ENCODE measurements at regions not wholly inside any gene's neighbourhood (a gene's known extent, or its start where the extent isn't known, plus 50 kb on each side); places are given as distances from the start of the nearest gene placed in this dataset.
"Not testable (repeated sequence)": the region's sequence is repeated elsewhere in the genome, so short reads cannot be mapped to it uniquely, and the experiment has no call there.

DNA sequence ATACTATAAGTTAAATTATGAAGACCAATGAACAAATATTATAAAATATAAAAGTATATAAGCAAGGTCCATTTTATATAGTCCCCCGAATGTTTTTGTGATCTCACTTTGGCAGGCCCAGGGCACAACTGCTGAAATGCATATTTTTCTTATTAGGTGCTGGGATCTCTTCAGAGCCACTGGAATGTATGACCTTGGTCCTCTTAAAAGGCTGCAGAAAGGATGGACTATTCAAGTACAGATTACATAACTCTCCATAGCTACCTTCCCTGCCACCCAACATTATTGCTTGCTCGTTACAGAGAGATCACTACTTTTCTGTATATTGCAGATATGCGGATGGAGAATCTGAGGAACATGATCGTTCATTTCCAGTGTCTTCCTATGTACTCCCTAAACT is 925.6 kb upstream of the CELF4 start:
- Histone ChIP-seq H3K9ac (replicated peaks; ENCODE audit: extremely low read depth, insufficient read depth, low read length) (no peak overlapping the region), H3K27ac (ENCODE audit: insufficient read depth, low read depth, low read length) (no peak overlapping the region), H3K4me1 (ENCODE audit: control insufficient read depth, extremely low read depth, insufficient read depth, low read length) (no peaks in the 10 kb centered on the region), H3K9me1 (replicated peaks; ENCODE audit: control insufficient read depth, extremely low read depth, insufficient read depth, low read length) (no peaks in the 10 kb centered on the region), H3K4me3 (replicated peaks in 1 of 3; ENCODE audit: insufficient read depth in 1 of 3, low read depth in 1 of 3, low read length in 3 of 3) (no peak overlapping the region), H3K36me3 (ENCODE audit: control insufficient read depth in 2 of 2, extremely low read depth in 1 of 2, insufficient read depth in 2 of 2, low read length in 2 of 2) (no peaks in the 10 kb centered on the region), H3K4me2 (ENCODE audit: insufficient read depth, low read length) (no peak overlapping the region), H3K27me3 (ENCODE audit: control insufficient read depth in 2 of 2, insufficient read depth in 2 of 2, low read length in 2 of 2) (no peaks in the 10 kb centered on the region), H3K79me2 (ENCODE audit: control insufficient read depth, insufficient read depth, low read length) (no peaks in the 10 kb centered on the region), H3K9me3 (replicated peaks; ENCODE audit: control insufficient read depth, insufficient read depth, low read length) (peaks cover 2% of the 10 kb centered on the region), H4K20me1 (replicated peaks; ENCODE audit: control insufficient read depth, extremely low read depth, insufficient read depth, low read length) (no peaks in the 10 kb centered on the region), H2AFZ (ENCODE audit: low read depth, low read length) (no peak overlapping the region)
- intact Hi-C loops (cut with micrococcal nuclease) (no loop called here), dilution Hi-C loops (cut with MboI; ENCODE audit: extremely low pct_ligation_motif_present, low sequenced_read_pairs) (no loop called here)
- BruUV-seq (replicated peaks): no TSS peak
- ChIA-PET CTCF (no interaction called here), POLR2A (no interaction called here)
- no peak for DNase-seq (ENCODE audit: low read depth, low spot score)
- no peak for TF ChIP-seq POLR2A (IDR thresholded peaks at IDR 0.05; ENCODE audit: low read depth, low read length)
- no peak for TF ChIP-seq GATA2 (IDR thresholded peaks at IDR 0.05; ENCODE audit: insufficient read depth, insufficient read length, low read depth, low read length)
- no peak for TF ChIP-seq FOS (IDR thresholded peaks at IDR 0.05; ENCODE audit: borderline replicate concordance, insufficient read depth, low read length)
- no peak for TF ChIP-seq POLR2AphosphoS5 (IDR thresholded peaks at IDR 0.05; ENCODE audit: insufficient read depth, low read depth, low read length)
- TF ChIP-seq JUN (IDR thresholded peaks at IDR 0.05; ENCODE audit: borderline replicate concordance, insufficient read depth, insufficient read length, low read depth): no peak
- no peak for TF ChIP-seq EZH2 (IDR thresholded peaks at IDR 0.05; ENCODE audit: borderline replicate concordance, low read depth, low read length, severe bottlenecking)
- TF ChIP-seq MYC (IDR thresholded peaks at IDR 0.05; ENCODE audit: low read depth, low read length): no peak
- TF ChIP-seq, protein P1, sequence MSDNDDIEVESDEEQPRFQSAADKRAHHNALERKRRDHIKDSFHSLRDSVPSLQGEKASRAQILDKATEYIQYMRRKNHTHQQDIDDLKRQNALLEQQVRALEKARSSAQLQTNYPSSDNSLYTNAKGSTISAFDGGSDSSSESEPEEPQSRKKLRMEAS (IDR thresholded peaks at IDR 0.05; ENCODE audit: insufficient read depth, insufficient read length): no peak
- TF ChIP-seq, protein P2, sequence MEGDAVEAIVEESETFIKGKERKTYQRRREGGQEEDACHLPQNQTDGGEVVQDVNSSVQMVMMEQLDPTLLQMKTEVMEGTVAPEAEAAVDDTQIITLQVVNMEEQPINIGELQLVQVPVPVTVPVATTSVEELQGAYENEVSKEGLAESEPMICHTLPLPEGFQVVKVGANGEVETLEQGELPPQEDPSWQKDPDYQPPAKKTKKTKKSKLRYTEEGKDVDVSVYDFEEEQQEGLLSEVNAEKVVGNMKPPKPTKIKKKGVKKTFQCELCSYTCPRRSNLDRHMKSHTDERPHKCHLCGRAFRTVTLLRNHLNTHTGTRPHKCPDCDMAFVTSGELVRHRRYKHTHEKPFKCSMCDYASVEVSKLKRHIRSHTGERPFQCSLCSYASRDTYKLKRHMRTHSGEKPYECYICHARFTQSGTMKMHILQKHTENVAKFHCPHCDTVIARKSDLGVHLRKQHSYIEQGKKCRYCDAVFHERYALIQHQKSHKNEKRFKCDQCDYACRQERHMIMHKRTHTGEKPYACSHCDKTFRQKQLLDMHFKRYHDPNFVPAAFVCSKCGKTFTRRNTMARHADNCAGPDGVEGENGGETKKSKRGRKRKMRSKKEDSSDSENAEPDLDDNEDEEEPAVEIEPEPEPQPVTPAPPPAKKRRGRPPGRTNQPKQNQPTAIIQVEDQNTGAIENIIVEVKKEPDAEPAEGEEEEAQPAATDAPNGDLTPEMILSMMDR (IDR thresholded peaks at IDR 0.05; ENCODE audit: extremely low read depth in 1 of 2, insufficient read depth in 1 of 2, low read depth in 1 of 2, low read length in 2 of 2): no peak
- FAIRE-seq: no peak

DNA sequence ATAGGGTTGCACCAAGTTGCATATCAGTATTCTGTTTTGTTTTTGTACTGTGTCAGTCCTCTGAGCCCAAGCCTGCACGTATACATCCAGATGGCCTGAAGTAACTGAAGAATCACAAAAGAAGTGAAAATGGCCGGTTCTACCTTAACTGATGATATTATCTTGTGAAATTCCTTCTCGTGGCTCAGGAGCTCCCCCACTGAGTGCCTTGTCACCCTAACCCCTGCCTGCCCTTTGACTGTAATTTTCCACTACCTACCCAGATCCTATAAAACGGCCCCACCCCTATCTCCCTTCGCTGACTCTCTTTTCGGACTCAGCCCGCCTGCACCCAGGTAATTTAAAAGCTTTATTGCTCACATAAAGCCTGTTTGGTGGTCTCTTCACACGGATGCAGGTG is 924.1 kb upstream of the CELF4 start:
- intact Hi-C loops (cut with micrococcal nuclease); CTCF ChIA-PET; H3K4me1 ChIP-seq (ENCODE audit: control insufficient read depth, extremely low read depth, insufficient read depth, low read length); H3K4me2 ChIP-seq (ENCODE audit: insufficient read depth, low read length); H2AFZ ChIP-seq (ENCODE audit: low read depth, low read length); H3K27ac ChIP-seq (ENCODE audit: insufficient read depth, low read depth, low read length); FAIRE-seq; H3K9me3 ChIP-seq (replicated peaks; ENCODE audit: control insufficient read depth, insufficient read depth, low read length); BruUV-seq (replicated peaks); H3K79me2 ChIP-seq (ENCODE audit: control insufficient read depth, insufficient read depth, low read length); H3K9ac ChIP-seq (replicated peaks; ENCODE audit: extremely low read depth, insufficient read depth, low read length); H3K36me3 ChIP-seq (ENCODE audit: control insufficient read depth in 2 of 2, extremely low read depth in 1 of 2, insufficient read depth in 2 of 2, low read length in 2 of 2); dilution Hi-C loops (cut with MboI; ENCODE audit: extremely low pct_ligation_motif_present, low sequenced_read_pairs); H3K4me3 ChIP-seq (replicated peaks in 1 of 3; ENCODE audit: insufficient read depth in 1 of 3, low read depth in 1 of 3, low read length in 3 of 3); POLR2A ChIA-PET; H3K9me1 ChIP-seq (replicated peaks; ENCODE audit: control insufficient read depth, extremely low read depth, insufficient read depth, low read length); H4K20me1 ChIP-seq (replicated peaks; ENCODE audit: control insufficient read depth, extremely low read depth, insufficient read depth, low read length); H3K27me3 ChIP-seq (ENCODE audit: control insufficient read depth in 2 of 2, insufficient read depth in 2 of 2, low read length in 2 of 2); DNase-seq (ENCODE audit: low read depth, low spot score): not testable (repeated sequence)

All from endothelial cell of umbilical vein (primary cell).